Fibroblast of upper back skin (primary cell): ENCODE measurements at regions not wholly inside any gene's neighbourhood (a gene's known extent, or its start where the extent isn't known, plus 50 kb on each side); places are given as distances from the start of the nearest gene placed in this dataset.

Experiments used
- DNase-seq: peaks from one replicate; pipeline ENCODE4 v3.0.0-alpha.2; 2013

- no peak for DNase-seq
Observed at GRCh38 chr3:54020436-54020835, 101.9 kb upstream of the CACNA2D3 start.

- no peak for DNase-seq
Observed at GRCh38 chr3:54014067-54014466, 108.3 kb upstream of the CACNA2D3 start.

- no peak for DNase-seq
Observed at GRCh38 chr3:54008744-54009143, 113.6 kb upstream of the CACNA2D3 start.

GRCh38 chr3:54008099-54008498 is 114.3 kb upstream of the CACNA2D3 start:
- DNase-seq, result no peak

GRCh38 chr3:54004335-54004734 is 112.7 kb upstream of the SELENOK start:
- DNase-seq, result no peak

- DNase-seq, result no peak
Observed at GRCh38 chr3:54003136-54003535, 111.5 kb upstream of the SELENOK start.

GRCh38 chr3:53999725-54000124 is 108.1 kb upstream of the SELENOK start:
- DNase-seq, result no peak

- DNase-seq, result no peak
Observed at GRCh38 chr3:53998980-53999379, 107.3 kb upstream of the SELENOK start.

- no peak for DNase-seq
Observed at GRCh38 chr3:53997476-53997875, 105.8 kb upstream of the SELENOK start.

- no peak for DNase-seq
Observed at GRCh38 chr3:53996141-53996874, 104.6 kb upstream of the SELENOK start.

GRCh38 chr3:53994986-53995603 is 103.4 kb upstream of the SELENOK start:
- no peak for DNase-seq

GRCh38 chr3:53991240-53991639 is 99.6 kb upstream of the SELENOK start:
- no peak for DNase-seq

GRCh38 chr3:53989946-53990345 is 98.3 kb upstream of the SELENOK start:
- DNase-seq, result no peak

- DNase-seq, result no peak
Observed at GRCh38 chr3:53989451-53989850, 97.8 kb upstream of the SELENOK start.

- no peak for DNase-seq
Observed at GRCh38 chr3:53978386-53978785, 86.7 kb upstream of the SELENOK start.

- no peak for DNase-seq
Observed at GRCh38 chr3:53975382-53975781, 83.7 kb upstream of the SELENOK start.

GRCh38 chr3:53974324-53974723 is 82.7 kb upstream of the SELENOK start:
- DNase-seq, result no peak

- DNase-seq, result no peak
Observed at GRCh38 chr3:53973905-53974304, 82.2 kb upstream of the SELENOK start.

- DNase-seq, result no peak
Observed at GRCh38 chr3:53970661-53971060, 79.0 kb upstream of the SELENOK start.

- DNase-seq, result no peak
Observed at GRCh38 chr3:53969086-53969485, 77.4 kb upstream of the SELENOK start.

GRCh38 chr3:53965291-53965690 is 73.6 kb upstream of the SELENOK start:
- no peak for DNase-seq

GRCh38 chr3:53957831-53958230 is 66.2 kb upstream of the SELENOK start:
- DNase-seq, result no peak

GRCh38 chr3:53956586-53956985 is 64.9 kb upstream of the SELENOK start:
- DNase-seq, result no peak

- DNase-seq, result no peak
Observed at GRCh38 chr3:53949541-53949940, 57.9 kb upstream of the SELENOK start.

- DNase-seq, result no peak
Observed at GRCh38 chr3:53948174-53948573, 56.5 kb upstream of the SELENOK start.
